ENCODE measurements at regions not wholly inside any gene's neighbourhood (a gene's known extent, or its start where the extent isn't known, plus 50 kb on each side); places are given as distances from the start of the nearest gene placed in this dataset.

- Mint-ChIP-seq H3K27me3 (no peaks in the 10 kb centered on the region), H3K36me3 (no peaks in the 10 kb centered on the region), H3K4me1 (ENCODE audit: low read depth) (no peaks in the 10 kb centered on the region), H3K9me3 (peaks cover 3% of the 10 kb centered on the region), H3K4me3 (no peak overlapping the region), H3K27ac (no peak overlapping the region)
- ChIA-PET CTCF (no interaction called here), POLR2A (no interaction called here)
- DNase-seq, result no peak
- intact Hi-C loops (cut with micrococcal nuclease), result no loop called here
Observed at GRCh38 chr6:10258341-10258740, 156.5 kb downstream of the TFAP2A start.

- Mint-ChIP-seq H3K4me1 (ENCODE audit: low read depth) (no peaks in the 10 kb centered on the region), H3K9me3 (peaks cover 3% of the 10 kb centered on the region), H3K27ac (no peak overlapping the region), H3K36me3 (no peaks in the 10 kb centered on the region), H3K27me3 (no peaks in the 10 kb centered on the region), H3K4me3 (no peak overlapping the region)
- DNase-seq, result no peak
- intact Hi-C loops (cut with micrococcal nuclease), result no loop called here
- ChIA-PET POLR2A (no interaction called here), CTCF (interaction anchor here (1.5 kb wide), 1 partner anchor 173 kb away, joined by 4 read pairs; no protein-coding TSS in a partner anchor)
Observed at GRCh38 chr6:10256113-10256690, 158.7 kb downstream of the TFAP2A start.

GRCh38 chr6:10250655-10251220 is 164.1 kb downstream of the TFAP2A start:
- POLR2A ChIA-PET, result no interaction called here
- CTCF ChIA-PET, result no interaction called here
- no peaks in the 10 kb centered on the region for H3K36me3 Mint-ChIP-seq
- H3K4me3 Mint-ChIP-seq, result no peak overlapping the region
- intact Hi-C loops (cut with micrococcal nuclease), result no loop called here
- H3K27ac Mint-ChIP-seq, result no peak overlapping the region
- DNase-seq, result no peak
- H3K27me3 Mint-ChIP-seq, result no peaks in the 10 kb centered on the region
- no peaks in the 10 kb centered on the region for H3K4me1 Mint-ChIP-seq (ENCODE audit: low read depth)
- H3K9me3 Mint-ChIP-seq, result no peaks in the 10 kb centered on the region

- Mint-ChIP-seq H3K4me1 (ENCODE audit: low read depth) (no peaks in the 10 kb centered on the region), H3K36me3 (no peaks in the 10 kb centered on the region), H3K27ac (no peak overlapping the region), H3K27me3 (no peaks in the 10 kb centered on the region), H3K4me3 (no peak overlapping the region), H3K9me3 (no peaks in the 10 kb centered on the region)
- intact Hi-C loops (cut with micrococcal nuclease), result no loop called here
- POLR2A ChIA-PET, result no interaction called here
- no peak for DNase-seq
- CTCF ChIA-PET, result no interaction called here
Observed at GRCh38 chr6:10248378-10248843, 166.5 kb downstream of the TFAP2A start.

GRCh38 chr6:10237298-10238038 is 177.4 kb downstream of the TFAP2A start:
- POLR2A ChIA-PET, result no interaction called here
- Mint-ChIP-seq H3K9me3 (no peaks in the 10 kb centered on the region), H3K4me1 (ENCODE audit: low read depth) (no peaks in the 10 kb centered on the region), H3K4me3 (no peak overlapping the region), H3K27me3 (no peaks in the 10 kb centered on the region), H3K36me3 (no peaks in the 10 kb centered on the region), H3K27ac (no peak overlapping the region)
- intact Hi-C loops (cut with micrococcal nuclease), result no loop called here
- CTCF ChIA-PET, result no interaction called here
- DNase-seq, result no peak

- CTCF ChIA-PET, result no interaction called here
- intact Hi-C loops (cut with micrococcal nuclease), result no loop called here
Observed at GRCh38 chr6:10235344-10235743, 179.5 kb downstream of the TFAP2A start.

GRCh38 chr6:10230531-10230930 is 184.3 kb downstream of the TFAP2A start:
- Mint-ChIP-seq H3K4me3 (no peak overlapping the region), H3K9me3 (peaks cover 4% of the 10 kb centered on the region), H3K27ac (no peak overlapping the region), H3K27me3 (no peaks in the 10 kb centered on the region), H3K36me3 (no peaks in the 10 kb centered on the region), H3K4me1 (ENCODE audit: low read depth) (no peaks in the 10 kb centered on the region)
- CTCF ChIA-PET, result no interaction called here
- DNase-seq, result no peak
- POLR2A ChIA-PET, result no interaction called here
- intact Hi-C loops (cut with micrococcal nuclease), result no loop called here

More at GRCh38 chr6:10235344-10235743, 179.5 kb downstream of the TFAP2A start:
- no peaks in the 10 kb centered on the region for H3K27me3 Mint-ChIP-seq
- H3K4me3 Mint-ChIP-seq, result no peak overlapping the region
- POLR2A ChIA-PET, result no interaction called here
- no peak for DNase-seq
- H3K9me3 Mint-ChIP-seq, result no peaks in the 10 kb centered on the region
- H3K27ac Mint-ChIP-seq, result no peak overlapping the region
- no peaks in the 10 kb centered on the region for H3K4me1 Mint-ChIP-seq (ENCODE audit: low read depth)
- H3K36me3 Mint-ChIP-seq, result no peaks in the 10 kb centered on the region

- peaks cover 4% of the 10 kb centered on the region for H3K9me3 Mint-ChIP-seq
- peaks cover 3% of the 10 kb centered on the region for H3K27me3 Mint-ChIP-seq
- intact Hi-C loops (cut with micrococcal nuclease), result no loop called here
- DNase-seq, result no peak
- no peaks in the 10 kb centered on the region for H3K36me3 Mint-ChIP-seq
- H3K4me1 Mint-ChIP-seq (ENCODE audit: low read depth), result no peaks in the 10 kb centered on the region
- POLR2A ChIA-PET, result no interaction called here
- H3K27ac Mint-ChIP-seq, result no peak overlapping the region
- CTCF ChIA-PET, result no interaction called here
- H3K4me3 Mint-ChIP-seq, result no peak overlapping the region
Observed at GRCh38 chr6:10223841-10224240, 191.0 kb downstream of the TFAP2A start.

- DNase-seq, result no peak
- H3K4me3 Mint-ChIP-seq, result no peak overlapping the region
- peaks cover 3% of the 10 kb centered on the region for H3K27me3 Mint-ChIP-seq
- ChIA-PET POLR2A (no interaction called here), CTCF (interaction anchor here (0.6 kb wide), 1 partner anchor 458 kb away, joined by 3 read pairs; no protein-coding TSS in a partner anchor)
- H3K9me3 Mint-ChIP-seq, result no peaks in the 10 kb centered on the region
- H3K4me1 Mint-ChIP-seq (ENCODE audit: low read depth), result no peaks in the 10 kb centered on the region
- intact Hi-C loops (cut with micrococcal nuclease), result no loop called here
- H3K36me3 Mint-ChIP-seq, result no peaks in the 10 kb centered on the region
- no peak overlapping the region for H3K27ac Mint-ChIP-seq
Observed at GRCh38 chr6:10221178-10221577, 193.7 kb downstream of the TFAP2A start.

GRCh38 chr6:10219510-10219909 is 195.4 kb downstream of the TFAP2A start:
- no peak for DNase-seq
- no peaks in the 10 kb centered on the region for H3K9me3 Mint-ChIP-seq
- no peaks in the 10 kb centered on the region for H3K4me1 Mint-ChIP-seq (ENCODE audit: low read depth)
- H3K27ac Mint-ChIP-seq, result no peak overlapping the region
- POLR2A ChIA-PET, result no interaction called here
- no peaks in the 10 kb centered on the region for H3K36me3 Mint-ChIP-seq
- intact Hi-C loops (cut with micrococcal nuclease), result no loop called here
- CTCF ChIA-PET, result no interaction called here
- no peak overlapping the region for H3K4me3 Mint-ChIP-seq
- peaks cover 3% of the 10 kb centered on the region for H3K27me3 Mint-ChIP-seq

GRCh38 chr6:10217111-10217510 is 197.8 kb downstream of the TFAP2A start:
- ChIA-PET CTCF (no interaction called here), POLR2A (no interaction called here)
- DNase-seq, result no peak
- Mint-ChIP-seq H3K9me3 (no peaks in the 10 kb centered on the region), H3K27ac (no peak overlapping the region), H3K36me3 (no peaks in the 10 kb centered on the region), H3K4me1 (ENCODE audit: low read depth) (no peaks in the 10 kb centered on the region), H3K4me3 (no peak overlapping the region), H3K27me3 (no peaks in the 10 kb centered on the region)
- intact Hi-C loops (cut with micrococcal nuclease), result no loop called here

GRCh38 chr6:10215326-10216110 is 199.4 kb downstream of the TFAP2A start:
- H3K4me3 Mint-ChIP-seq, result no peak overlapping the region
- H3K27ac Mint-ChIP-seq, result no peak overlapping the region
- H3K36me3 Mint-ChIP-seq, result no peaks in the 10 kb centered on the region
- no peaks in the 10 kb centered on the region for H3K9me3 Mint-ChIP-seq
- no peaks in the 10 kb centered on the region for H3K4me1 Mint-ChIP-seq (ENCODE audit: low read depth)
- no peak for DNase-seq
- ChIA-PET POLR2A (no interaction called here), CTCF (no interaction called here)
- H3K27me3 Mint-ChIP-seq, result no peaks in the 10 kb centered on the region
- intact Hi-C loops (cut with micrococcal nuclease), result no loop called here

Data from activated CD4-positive, alpha-beta memory T cell treated with anti-CD3 and anti-CD28 coated beads for 36 hours (primary cell).